ENCODE measurements at regions not wholly inside any gene's neighbourhood (a gene's known extent, or its start where the extent isn't known, plus 50 kb on each side); places are given as distances from the start of the nearest gene placed in this dataset.

DNA sequence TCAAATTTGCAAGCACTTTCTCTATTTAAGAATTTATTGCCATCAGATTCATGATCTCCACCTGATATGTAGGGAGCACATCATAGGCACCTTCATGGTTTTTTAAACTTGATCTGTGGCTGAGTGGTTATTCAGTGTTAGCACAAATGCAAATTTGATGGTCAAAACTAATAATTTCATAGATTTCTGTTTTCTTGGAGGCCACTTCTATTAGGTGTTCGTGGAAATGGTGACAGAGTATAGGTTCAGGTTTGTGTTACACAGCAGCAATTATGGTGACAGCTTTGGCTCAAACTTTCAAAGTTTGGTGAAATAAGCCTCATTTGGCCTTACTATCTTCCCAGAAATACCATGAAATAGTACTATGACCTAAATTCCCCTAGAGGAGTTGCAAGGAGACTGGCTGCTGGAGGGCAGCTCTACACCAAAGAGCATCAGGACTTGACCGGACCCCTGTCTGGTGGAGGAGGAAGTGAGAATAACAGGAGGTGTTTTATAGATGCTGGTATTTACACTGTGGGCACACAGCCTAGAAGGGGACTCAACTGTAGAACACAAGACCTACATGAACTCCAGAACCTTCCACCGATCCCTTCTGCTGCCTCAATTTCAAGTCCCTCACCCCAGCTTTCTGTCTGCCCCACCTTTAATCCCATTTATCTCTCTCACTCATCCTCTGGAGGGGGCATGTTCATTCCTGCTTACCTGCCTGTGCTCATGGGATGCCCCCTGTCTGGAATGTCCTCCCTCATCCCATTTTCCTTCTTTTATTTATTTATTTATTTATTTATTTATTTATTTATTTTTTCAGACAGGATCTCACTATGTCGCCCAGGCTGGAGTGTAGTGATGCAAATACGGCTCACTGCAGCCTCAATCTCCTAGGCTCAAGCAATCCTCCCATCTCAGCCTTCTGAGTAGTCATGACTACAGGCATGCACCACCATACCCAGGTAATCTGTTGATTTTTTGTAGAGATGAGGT is 132.9 kb upstream of the SIX2 start:
- no peaks in the 10 kb centered on the region for H3K36me3 ChIP-seq (replicated peaks in 1 of 2; ENCODE audit: insufficient read depth in 1 of 2, low read depth in 2 of 2)
- no peaks in the 10 kb centered on the region for H3K9me3 ChIP-seq
- DNase-seq (no peak), ATAC-seq (no peak)
- TF ChIP-seq, protein P1, sequence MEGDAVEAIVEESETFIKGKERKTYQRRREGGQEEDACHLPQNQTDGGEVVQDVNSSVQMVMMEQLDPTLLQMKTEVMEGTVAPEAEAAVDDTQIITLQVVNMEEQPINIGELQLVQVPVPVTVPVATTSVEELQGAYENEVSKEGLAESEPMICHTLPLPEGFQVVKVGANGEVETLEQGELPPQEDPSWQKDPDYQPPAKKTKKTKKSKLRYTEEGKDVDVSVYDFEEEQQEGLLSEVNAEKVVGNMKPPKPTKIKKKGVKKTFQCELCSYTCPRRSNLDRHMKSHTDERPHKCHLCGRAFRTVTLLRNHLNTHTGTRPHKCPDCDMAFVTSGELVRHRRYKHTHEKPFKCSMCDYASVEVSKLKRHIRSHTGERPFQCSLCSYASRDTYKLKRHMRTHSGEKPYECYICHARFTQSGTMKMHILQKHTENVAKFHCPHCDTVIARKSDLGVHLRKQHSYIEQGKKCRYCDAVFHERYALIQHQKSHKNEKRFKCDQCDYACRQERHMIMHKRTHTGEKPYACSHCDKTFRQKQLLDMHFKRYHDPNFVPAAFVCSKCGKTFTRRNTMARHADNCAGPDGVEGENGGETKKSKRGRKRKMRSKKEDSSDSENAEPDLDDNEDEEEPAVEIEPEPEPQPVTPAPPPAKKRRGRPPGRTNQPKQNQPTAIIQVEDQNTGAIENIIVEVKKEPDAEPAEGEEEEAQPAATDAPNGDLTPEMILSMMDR (IDR thresholded peaks at IDR 0.05): no peak
- TF ChIP-seq POLR2A (IDR thresholded peaks at IDR 0.05): no peak
- 92 to 94% methylated on average over 5 of the region's 5 CpGs for WGBS, 2 donors
- no peak overlapping the region for H3K4me3 ChIP-seq
- intact Hi-C loops (cut with DNase I): no loop called here
- no peaks in the 10 kb centered on the region for H3K27me3 ChIP-seq
- H3K4me1 ChIP-seq: no peaks in the 10 kb centered on the region
- no peak overlapping the region for H3K27ac ChIP-seq

- no peak overlapping the region for H3K27ac ChIP-seq
- DNase-seq (no peak), ATAC-seq (no peak)
- H3K4me1 ChIP-seq: no peaks in the 10 kb centered on the region
- H3K27me3 ChIP-seq: no peaks in the 10 kb centered on the region
- H3K4me3 ChIP-seq: no peak overlapping the region
- H3K36me3 ChIP-seq (replicated peaks in 1 of 2; ENCODE audit: insufficient read depth in 1 of 2, low read depth in 2 of 2): no peaks in the 10 kb centered on the region
- TF ChIP-seq POLR2A (IDR thresholded peaks at IDR 0.05): no peak
- TF ChIP-seq, protein P1 (IDR thresholded peaks at IDR 0.05): no peak
- H3K9me3 ChIP-seq: no peaks in the 10 kb centered on the region
- whole genome bisulfite sequencing, 2 donors: 87 to 96% methylated on average over 3 of the region's 3 CpGs
- intact Hi-C loops (cut with DNase I): no loop called here
Observed at GRCh38 chr2:45140675-45141074, 131.4 kb upstream of the SIX2 start.

- no peak for DNase-seq
- intact Hi-C loops (cut with DNase I): no loop called here
- TF ChIP-seq, protein P1 (IDR thresholded peaks at IDR 0.05): no peak
- TF ChIP-seq POLR2A (IDR thresholded peaks at IDR 0.05): no peak
- Histone ChIP-seq H3K36me3 (replicated peaks in 1 of 2; ENCODE audit: insufficient read depth in 1 of 2, low read depth in 2 of 2) (no peaks in the 10 kb centered on the region), H3K27me3 (no peaks in the 10 kb centered on the region), H3K9me3 (no peaks in the 10 kb centered on the region), H3K27ac (no peak overlapping the region), H3K4me1 (no peaks in the 10 kb centered on the region), H3K4me3 (no peak overlapping the region)
- 78 to 85% methylated on average over 4 of the region's 4 CpGs for WGBS, 2 donors
- ATAC-seq: no peak
Observed at GRCh38 chr2:45138904-45139303, 129.7 kb upstream of the SIX2 start.

- Histone ChIP-seq H3K4me1 (no peaks in the 10 kb centered on the region), H3K36me3 (replicated peaks in 1 of 2; ENCODE audit: insufficient read depth in 1 of 2, low read depth in 2 of 2) (no peaks in the 10 kb centered on the region), H3K27ac (no peak overlapping the region), H3K4me3 (no peak overlapping the region), H3K27me3 (no peaks in the 10 kb centered on the region), H3K9me3 (no peaks in the 10 kb centered on the region)
- DNase-seq (no peak), ATAC-seq (no peak)
- TF ChIP-seq POLR2A (IDR thresholded peaks at IDR 0.05): no peak
- WGBS, 2 donors: 85 to 93% methylated on average over 7 to 8 of the region's 8 CpGs
- intact Hi-C loops (cut with DNase I): no loop called here
Observed at GRCh38 chr2:45137966-45138695, 128.9 kb upstream of the SIX2 start.

DNA sequence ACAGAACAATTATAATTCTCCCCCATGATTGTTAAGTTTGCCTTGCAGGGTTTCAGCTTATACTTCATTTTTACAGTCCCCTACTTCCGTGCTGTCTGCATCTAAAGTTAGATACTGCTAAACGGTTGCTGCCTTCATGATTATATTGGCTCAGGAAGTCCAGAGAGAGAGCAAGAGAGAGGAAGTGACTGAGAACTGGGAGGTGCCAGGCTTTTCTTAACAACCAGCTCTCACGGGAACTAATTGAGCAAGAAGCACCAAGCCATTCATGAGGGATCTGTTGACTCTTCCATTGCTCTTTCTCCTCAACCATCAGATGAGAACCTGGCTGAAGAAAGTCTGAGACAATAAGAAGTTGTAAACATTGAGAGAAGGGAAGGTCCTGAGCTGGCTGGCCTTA is 125.5 kb upstream of the SIX2 start:
- 38 to 47% methylated on average over 3 of the region's 3 CpGs for WGBS, 2 donors
- DNase-seq: peak in 1 of 4 donors; percentile 22
- Histone ChIP-seq H3K27me3 (no peaks in the 10 kb centered on the region), H3K36me3 (replicated peaks in 1 of 2; ENCODE audit: insufficient read depth in 1 of 2, low read depth in 2 of 2) (no peaks in the 10 kb centered on the region), H3K27ac (no peak overlapping the region), H3K9me3 (no peaks in the 10 kb centered on the region), H3K4me1 (no peaks in the 10 kb centered on the region), H3K4me3 (no peak overlapping the region)
- intact Hi-C loops (cut with DNase I): no loop called here
- ATAC-seq: no peak
- no peak for TF ChIP-seq POLR2A (IDR thresholded peaks at IDR 0.05)
- TF ChIP-seq, protein P1 (IDR thresholded peaks at IDR 0.05): no peak

All from body of pancreas (tissue), 4 donors.